ENCODE measurements at regions not wholly inside any gene's neighbourhood (a gene's known extent, or its start where the extent isn't known, plus 50 kb on each side); places are given as distances from the start of the nearest gene placed in this dataset.

- TF ChIP-seq, protein P1, sequence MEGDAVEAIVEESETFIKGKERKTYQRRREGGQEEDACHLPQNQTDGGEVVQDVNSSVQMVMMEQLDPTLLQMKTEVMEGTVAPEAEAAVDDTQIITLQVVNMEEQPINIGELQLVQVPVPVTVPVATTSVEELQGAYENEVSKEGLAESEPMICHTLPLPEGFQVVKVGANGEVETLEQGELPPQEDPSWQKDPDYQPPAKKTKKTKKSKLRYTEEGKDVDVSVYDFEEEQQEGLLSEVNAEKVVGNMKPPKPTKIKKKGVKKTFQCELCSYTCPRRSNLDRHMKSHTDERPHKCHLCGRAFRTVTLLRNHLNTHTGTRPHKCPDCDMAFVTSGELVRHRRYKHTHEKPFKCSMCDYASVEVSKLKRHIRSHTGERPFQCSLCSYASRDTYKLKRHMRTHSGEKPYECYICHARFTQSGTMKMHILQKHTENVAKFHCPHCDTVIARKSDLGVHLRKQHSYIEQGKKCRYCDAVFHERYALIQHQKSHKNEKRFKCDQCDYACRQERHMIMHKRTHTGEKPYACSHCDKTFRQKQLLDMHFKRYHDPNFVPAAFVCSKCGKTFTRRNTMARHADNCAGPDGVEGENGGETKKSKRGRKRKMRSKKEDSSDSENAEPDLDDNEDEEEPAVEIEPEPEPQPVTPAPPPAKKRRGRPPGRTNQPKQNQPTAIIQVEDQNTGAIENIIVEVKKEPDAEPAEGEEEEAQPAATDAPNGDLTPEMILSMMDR (IDR thresholded peaks at IDR 0.05): no peak
- no peak for TF ChIP-seq POLR2A (IDR thresholded peaks at IDR 0.05)
Observed at GRCh38 chr2:236762628-236763027, 193.0 kb downstream of the ACKR3 start.

All from body of pancreas (tissue), 4 donors.